ENCODE measurements at regions not wholly inside any gene's neighbourhood (a gene's known extent, or its start where the extent isn't known, plus 50 kb on each side); places are given as distances from the start of the nearest gene placed in this dataset.

- in situ Hi-C loops (cut with HindIII; ENCODE audit: low sequenced_read_pairs): no loop called here
- H3K4me3 ChIP-seq (ENCODE audit: low read depth, low read length): no peak overlapping the region
- no peak for DNase-seq (ENCODE audit: low read depth, low spot score)
- TF ChIP-seq CTCF (IDR thresholded peaks at IDR 0.05; ENCODE audit: low read depth, low read length): no peak
Observed at GRCh38 chr14:61877768-61878167, 115.5 kb downstream of the SNAPC1 start.

- no peak for TF ChIP-seq CTCF (IDR thresholded peaks at IDR 0.05; ENCODE audit: low read depth, low read length)
- in situ Hi-C loops (cut with HindIII; ENCODE audit: low sequenced_read_pairs): no loop called here
- DNase-seq (ENCODE audit: low read depth, low spot score): no peak
- H3K4me3 ChIP-seq (ENCODE audit: low read depth, low read length): no peak overlapping the region
Observed at GRCh38 chr14:61878931-61879330, 116.7 kb downstream of the SNAPC1 start.

- in situ Hi-C loops (cut with HindIII; ENCODE audit: low sequenced_read_pairs): no loop called here
- H3K4me3 ChIP-seq (ENCODE audit: low read depth, low read length): no peak overlapping the region
- no peak for TF ChIP-seq CTCF (IDR thresholded peaks at IDR 0.05; ENCODE audit: low read depth, low read length)
- no peak for DNase-seq (ENCODE audit: low read depth, low spot score)
Observed at GRCh38 chr14:61881046-61881445, 118.8 kb downstream of the SNAPC1 start.

- in situ Hi-C loops (cut with HindIII; ENCODE audit: low sequenced_read_pairs): no loop called here
- no peak overlapping the region for H3K4me3 ChIP-seq (ENCODE audit: low read depth, low read length)
- TF ChIP-seq CTCF (IDR thresholded peaks at IDR 0.05; ENCODE audit: low read depth, low read length): no peak
- no peak for DNase-seq (ENCODE audit: low read depth, low spot score)
Observed at GRCh38 chr14:61884711-61885110, 122.5 kb downstream of the SNAPC1 start.

- in situ Hi-C loops (cut with HindIII; ENCODE audit: low sequenced_read_pairs): no loop called here
- DNase-seq (ENCODE audit: low read depth, low spot score): no peak
- TF ChIP-seq CTCF (IDR thresholded peaks at IDR 0.05; ENCODE audit: low read depth, low read length): no peak
- no peak overlapping the region for H3K4me3 ChIP-seq (ENCODE audit: low read depth, low read length)
Observed at GRCh38 chr14:61885203-61885961, 123.2 kb downstream of the SNAPC1 start.

GRCh38 chr14:61887628-61888027, 125.4 kb downstream of the SNAPC1 start:
- no peak for TF ChIP-seq CTCF (IDR thresholded peaks at IDR 0.05; ENCODE audit: low read depth, low read length)
- in situ Hi-C loops (cut with HindIII; ENCODE audit: low sequenced_read_pairs): no loop called here

More at GRCh38 chr14:61887628-61888027, 125.4 kb downstream of the SNAPC1 start:
- DNase-seq (ENCODE audit: low read depth, low spot score): peak; percentile 49
- no peak overlapping the region for H3K4me3 ChIP-seq (ENCODE audit: low read depth, low read length)
